ENCODE measurements at regions not wholly inside any gene's neighbourhood (a gene's known extent, or its start where the extent isn't known, plus 50 kb on each side); places are given as distances from the start of the nearest gene placed in this dataset.

- in situ Hi-C loops (cut with MboI), result no loop called here
- TF ChIP-seq EZH2phosphoT487 (IDR thresholded peaks at IDR 0.05; ENCODE audit: insufficient read depth, low read depth) (no peak), EZH2 (IDR thresholded peaks at IDR 0.05; ENCODE audit: insufficient read depth, poor library complexity, severe bottlenecking) (no peak)
- no peak overlapping the region for H3K9ac ChIP-seq
Observed at GRCh38 chr11:70536051-70536877, 137.9 kb downstream of the CTTN start.

DNA sequence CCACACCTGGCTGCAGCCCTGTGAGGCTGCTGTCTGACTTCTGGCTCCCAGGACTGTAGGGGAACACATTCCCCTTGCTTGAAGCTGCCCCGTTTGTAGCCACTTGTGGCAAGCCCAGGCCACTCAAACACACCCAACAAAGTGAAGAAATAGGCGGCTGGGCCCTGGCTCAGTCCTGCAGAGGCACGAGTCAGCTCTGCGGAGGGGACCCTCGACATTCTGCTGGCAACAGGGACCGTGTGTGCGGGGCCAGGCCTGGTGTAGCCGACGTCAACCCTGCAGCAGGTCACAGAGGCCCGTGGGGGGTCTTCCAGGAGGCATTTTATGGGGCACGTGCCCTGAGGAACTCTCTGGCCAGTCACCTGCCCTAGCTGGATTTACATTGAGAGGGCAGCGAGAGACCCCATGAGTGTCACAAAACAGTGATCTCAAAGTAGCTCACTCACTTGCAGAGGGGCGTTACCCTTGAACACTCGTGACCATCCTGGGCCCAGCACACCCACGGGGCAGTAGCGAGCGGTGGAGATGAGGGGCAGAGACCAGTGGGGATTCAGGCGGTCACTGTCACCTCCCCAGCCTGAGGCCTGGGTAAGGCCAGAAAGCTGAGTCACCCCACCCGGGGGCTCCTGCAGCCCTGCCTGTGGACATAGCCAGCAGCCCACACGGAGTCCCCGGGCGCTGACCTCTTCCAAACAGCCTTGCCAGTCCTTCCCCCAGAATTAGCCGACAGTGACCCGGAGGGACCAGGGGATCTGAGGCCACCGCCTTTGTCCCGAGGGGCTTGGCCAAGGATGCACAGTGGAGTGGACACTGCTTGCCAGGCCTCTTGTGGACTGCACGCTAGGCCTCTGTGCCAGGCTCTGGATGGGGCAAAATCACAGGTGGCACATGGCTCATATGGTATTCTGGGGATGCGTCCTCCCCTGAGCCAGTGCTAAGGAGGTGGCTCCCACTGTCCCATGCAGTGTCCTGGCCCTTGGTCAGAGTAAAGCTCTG lies 139.5 kb downstream of the CTTN start:
- Histone ChIP-seq H3K79me2 (ENCODE audit: insufficient read depth) (no peaks in the 10 kb centered on the region), H3F3A (ENCODE audit: insufficient read depth) (no peaks in the 10 kb centered on the region), H3K4me2 (ENCODE audit: unreplicated experiment) (no peak overlapping the region), H3K27me3 (replicated peaks; ENCODE audit: insufficient read depth) (no peaks in the 10 kb centered on the region), H3K27ac (no peak overlapping the region), H3K4me1 (ENCODE audit: insufficient read depth) (no peaks in the 10 kb centered on the region), H4K20me1 (ENCODE audit: insufficient read depth) (no peaks in the 10 kb centered on the region), H3K4me3 (no peak overlapping the region), H2AFZ (no peak overlapping the region), H3K9ac (no peak overlapping the region), H3K9me2 (ENCODE audit: insufficient read depth) (no peaks in the 10 kb centered on the region), H3K9me3 (ENCODE audit: low read depth) (no peaks in the 10 kb centered on the region), H3K36me3 (ENCODE audit: low read depth) (no peaks in the 10 kb centered on the region)
- TF ChIP-seq EZH2phosphoT487 (IDR thresholded peaks at IDR 0.05; ENCODE audit: insufficient read depth, low read depth) (no peak), EZH2 (IDR thresholded peaks at IDR 0.05; ENCODE audit: insufficient read depth, poor library complexity, severe bottlenecking) (no peak)
- WGBS, 2 experiments (ENCODE audit: low coverage in 1 of 2, low lambda C conversion rate in 2 of 2, missing lambda C conversion rate in 2 of 2), result 53 to 57% methylated on average over 28 of the region's 28 CpGs
- in situ Hi-C loops (cut with MboI), result no loop called here
- no peak for DNase-seq

More at GRCh38 chr11:70536051-70536877, 137.9 kb downstream of the CTTN start:
- Histone ChIP-seq H4K20me1 (ENCODE audit: insufficient read depth) (no peaks in the 10 kb centered on the region), H3K9me2 (ENCODE audit: insufficient read depth) (no peaks in the 10 kb centered on the region), H3K27me3 (replicated peaks; ENCODE audit: insufficient read depth) (no peaks in the 10 kb centered on the region), H3K4me3 (no peak overlapping the region), H3K79me2 (ENCODE audit: insufficient read depth) (no peaks in the 10 kb centered on the region), H3K27ac (no peak overlapping the region), H2AFZ (no peak overlapping the region), H3K36me3 (ENCODE audit: low read depth) (no peaks in the 10 kb centered on the region), H3K9me3 (ENCODE audit: low read depth) (no peaks in the 10 kb centered on the region), H3K4me2 (ENCODE audit: unreplicated experiment) (no peak overlapping the region), H3F3A (ENCODE audit: insufficient read depth) (no peaks in the 10 kb centered on the region), H3K4me1 (ENCODE audit: insufficient read depth) (no peaks in the 10 kb centered on the region)
- no peak for DNase-seq
- 59 to 61% methylated on average over 16 to 20 of the region's 20 CpGs for WGBS, 2 experiments (ENCODE audit: low coverage in 1 of 2, low lambda C conversion rate in 2 of 2, missing lambda C conversion rate in 2 of 2)

DNA sequence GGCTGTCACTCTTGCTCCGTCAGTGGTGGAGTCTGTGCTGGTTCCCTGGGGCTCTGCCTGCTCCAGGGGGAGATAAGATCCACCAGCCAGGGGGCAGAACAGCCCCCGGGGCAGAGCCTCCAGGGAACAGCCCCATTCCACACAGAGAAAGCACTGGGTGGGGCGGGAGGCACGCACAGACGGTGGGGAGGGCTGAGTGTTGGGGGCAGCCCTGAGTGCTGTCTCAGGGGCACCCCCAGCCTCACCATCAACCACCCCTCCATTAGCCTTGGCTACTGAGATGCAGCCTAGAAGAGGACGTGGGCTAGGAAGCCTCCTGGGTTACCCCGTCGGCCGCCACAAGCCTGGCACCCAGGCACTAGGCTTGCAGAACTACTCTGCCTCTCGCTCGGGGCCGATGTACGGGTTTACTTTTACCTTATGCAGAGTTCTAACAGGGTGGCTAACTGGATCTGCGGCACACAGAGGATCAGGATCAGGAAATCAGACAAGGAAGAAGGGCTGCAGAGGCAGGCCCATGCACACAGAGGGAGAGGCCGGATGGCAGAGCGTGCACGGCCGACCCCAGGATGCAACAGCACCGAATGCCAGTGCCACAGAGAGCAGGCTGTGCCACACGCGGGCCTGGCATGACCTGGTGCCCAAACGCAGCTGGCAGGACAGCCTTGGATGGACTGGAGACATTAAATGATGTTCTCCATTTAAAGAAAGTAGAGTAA lies 140.5 kb downstream of the CTTN start:
- no peak for TF ChIP-seq EZH2phosphoT487 (IDR thresholded peaks at IDR 0.05; ENCODE audit: insufficient read depth, low read depth)
- no peak for TF ChIP-seq EZH2 (IDR thresholded peaks at IDR 0.05; ENCODE audit: insufficient read depth, poor library complexity, severe bottlenecking)
- H3F3A ChIP-seq (ENCODE audit: insufficient read depth), result no peaks in the 10 kb centered on the region
- no peak for DNase-seq
- H3K9me2 ChIP-seq (ENCODE audit: insufficient read depth), result no peaks in the 10 kb centered on the region
- H3K4me2 ChIP-seq (ENCODE audit: unreplicated experiment), result no peak overlapping the region
- no peaks in the 10 kb centered on the region for H3K9me3 ChIP-seq (ENCODE audit: low read depth)
- H4K20me1 ChIP-seq (ENCODE audit: insufficient read depth), result no peaks in the 10 kb centered on the region
- no peak overlapping the region for H3K27ac ChIP-seq
- H3K4me3 ChIP-seq, result no peak overlapping the region
- no peaks in the 10 kb centered on the region for H3K36me3 ChIP-seq (ENCODE audit: low read depth)
- H3K79me2 ChIP-seq (ENCODE audit: insufficient read depth), result no peaks in the 10 kb centered on the region
- no peak overlapping the region for H2AFZ ChIP-seq
- in situ Hi-C loops (cut with MboI), result no loop called here
- H3K9ac ChIP-seq, result no peak overlapping the region
- 70 to 75% methylated on average over 20 to 22 of the region's 22 CpGs for WGBS, 2 experiments (ENCODE audit: low coverage in 1 of 2, low lambda C conversion rate in 2 of 2, missing lambda C conversion rate in 2 of 2)
- H3K4me1 ChIP-seq (ENCODE audit: insufficient read depth), result no peaks in the 10 kb centered on the region
- no peaks in the 10 kb centered on the region for H3K27me3 ChIP-seq (replicated peaks; ENCODE audit: insufficient read depth)

Measured in GM23248 (cell line).